WERI-Rb-1 (cell line): ENCODE measurements at regions not wholly inside any gene's neighbourhood (a gene's known extent, or its start where the extent isn't known, plus 50 kb on each side); places are given as distances from the start of the nearest gene placed in this dataset.

Experiments used
- DNase-seq: peaks from one replicate; pipeline ENCODE4 v3.0.0-alpha.2; 2020
- H3K27ac ChIP-seq: fragments of 250-450 bp; sonication (Bioruptor Pico); 2 replicates; pipeline ENCODE4 v1.5.1; 2020; ENCODE audit warnings: mild to moderate bottlenecking, moderate library complexity
- H3K27me3 ChIP-seq: fragments of 250-450 bp; sonication (Bioruptor Pico); 2 replicates; pipeline ENCODE4 v1.5.1; 2021; ENCODE audit warnings: mild to moderate bottlenecking, low read depth, moderate library complexity; ENCODE audit not compliant: insufficient read depth, severe bottlenecking
- H3K36me3 ChIP-seq: fragments of 250-450 bp; sonication (Bioruptor Pico); 2 replicates; pipeline ENCODE4 v1.5.1; 2020; ENCODE audit warnings: mild to moderate bottlenecking, moderate library complexity
- H3K4me3 ChIP-seq: 2 replicates; pipeline ENCODE4 v1.5.1; 2011; ENCODE audit warnings: low read depth, mild to moderate bottlenecking, control low read depth, low read length
- H3K9me3 ChIP-seq: fragments of 250-450 bp; sonication (Bioruptor Pico); 2 replicates; pipeline ENCODE4 v1.5.1; 2021; ENCODE audit warnings: mild to moderate bottlenecking, moderate library complexity; ENCODE audit not compliant: severe bottlenecking
- TF ChIP-seq, protein P1 (sequence below): IDR thresholded peaks from 2 replicates; pipeline ENCODE4 v1.5.1; 2011; ENCODE audit warnings: low read depth, mild to moderate bottlenecking, control low read depth, inconsistent platforms, low read length

DNA sequence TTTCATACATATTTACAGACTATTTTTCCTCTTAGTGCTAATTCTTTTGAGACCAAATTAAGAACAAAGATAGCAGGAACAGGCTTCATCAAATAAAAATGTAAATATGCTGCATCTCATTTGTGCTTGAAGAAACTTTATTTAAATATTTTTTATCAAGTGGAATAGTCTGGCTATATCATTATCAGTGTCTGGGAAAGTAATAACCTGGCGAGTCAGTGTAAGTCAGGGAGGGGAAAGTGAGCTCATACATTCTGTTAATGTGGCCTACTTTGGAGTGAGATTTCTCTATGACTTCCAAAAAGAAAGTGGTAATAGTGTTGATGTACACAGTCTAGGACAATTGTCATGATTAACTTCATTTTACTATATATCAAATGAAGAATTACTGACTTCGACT is 1045.1 kb downstream of the ADGRL2 start:
- no peaks in the 10 kb centered on the region for H3K27me3 ChIP-seq
- DNase-seq = no peak
- no peak overlapping the region for H3K4me3 ChIP-seq
- TF ChIP-seq, protein P1, sequence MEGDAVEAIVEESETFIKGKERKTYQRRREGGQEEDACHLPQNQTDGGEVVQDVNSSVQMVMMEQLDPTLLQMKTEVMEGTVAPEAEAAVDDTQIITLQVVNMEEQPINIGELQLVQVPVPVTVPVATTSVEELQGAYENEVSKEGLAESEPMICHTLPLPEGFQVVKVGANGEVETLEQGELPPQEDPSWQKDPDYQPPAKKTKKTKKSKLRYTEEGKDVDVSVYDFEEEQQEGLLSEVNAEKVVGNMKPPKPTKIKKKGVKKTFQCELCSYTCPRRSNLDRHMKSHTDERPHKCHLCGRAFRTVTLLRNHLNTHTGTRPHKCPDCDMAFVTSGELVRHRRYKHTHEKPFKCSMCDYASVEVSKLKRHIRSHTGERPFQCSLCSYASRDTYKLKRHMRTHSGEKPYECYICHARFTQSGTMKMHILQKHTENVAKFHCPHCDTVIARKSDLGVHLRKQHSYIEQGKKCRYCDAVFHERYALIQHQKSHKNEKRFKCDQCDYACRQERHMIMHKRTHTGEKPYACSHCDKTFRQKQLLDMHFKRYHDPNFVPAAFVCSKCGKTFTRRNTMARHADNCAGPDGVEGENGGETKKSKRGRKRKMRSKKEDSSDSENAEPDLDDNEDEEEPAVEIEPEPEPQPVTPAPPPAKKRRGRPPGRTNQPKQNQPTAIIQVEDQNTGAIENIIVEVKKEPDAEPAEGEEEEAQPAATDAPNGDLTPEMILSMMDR = no peak
- no peak overlapping the region for H3K27ac ChIP-seq
- no peaks in the 10 kb centered on the region for H3K9me3 ChIP-seq
- H3K36me3 ChIP-seq = no peaks in the 10 kb centered on the region

DNA sequence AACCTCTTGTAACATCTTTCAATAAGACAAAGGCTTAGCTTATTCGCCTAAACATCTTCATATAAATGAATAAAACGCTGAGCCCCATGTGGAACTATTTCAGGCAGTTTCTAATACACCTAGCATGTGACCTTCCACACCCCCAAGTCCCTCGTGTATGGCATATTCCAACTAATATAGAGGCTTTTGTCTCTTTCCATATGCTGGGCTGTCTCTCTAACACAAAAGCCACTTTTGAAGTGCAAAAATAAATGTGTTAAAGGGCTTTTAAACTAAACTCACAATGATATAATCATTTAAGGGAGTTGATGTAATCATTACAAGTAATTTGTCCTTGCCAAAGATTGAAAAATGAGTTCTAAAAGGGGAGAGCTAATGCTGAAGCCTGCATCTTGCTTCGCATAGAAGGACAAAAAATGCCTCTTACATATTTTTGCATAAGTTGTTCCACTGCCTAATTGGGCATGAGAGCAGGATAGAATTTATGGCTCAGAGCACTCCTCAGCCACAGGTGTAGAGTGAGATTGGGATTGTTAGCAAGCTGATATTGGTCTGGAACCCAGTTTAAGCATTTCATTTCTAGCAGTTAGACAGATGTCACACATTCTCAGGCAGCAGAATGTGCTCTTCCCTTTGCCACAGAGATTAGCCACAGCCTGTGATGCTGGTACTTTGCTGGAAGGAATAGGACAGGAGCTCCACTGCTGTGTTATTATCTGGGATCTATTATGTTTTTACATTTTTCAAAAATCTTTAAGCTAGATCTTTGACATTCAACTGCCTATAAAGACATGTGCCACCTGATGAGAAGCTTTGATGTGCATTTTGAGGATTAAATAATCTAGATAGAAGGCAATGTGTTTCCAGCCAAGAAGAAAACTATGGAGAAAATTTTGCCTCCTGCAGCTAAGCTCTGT is 1044.4 kb downstream of the ADGRL2 start:
- TF ChIP-seq, protein P1 = no peak
- Histone ChIP-seq H3K27ac (no peak overlapping the region), H3K4me3 (no peak overlapping the region), H3K9me3 (no peaks in the 10 kb centered on the region), H3K27me3 (no peaks in the 10 kb centered on the region), H3K36me3 (no peaks in the 10 kb centered on the region)
- no peak for DNase-seq

- Histone ChIP-seq H3K27ac (no peak overlapping the region), H3K9me3 (no peaks in the 10 kb centered on the region), H3K27me3 (no peaks in the 10 kb centered on the region), H3K36me3 (no peaks in the 10 kb centered on the region), H3K4me3 (no peak overlapping the region)
- no peak for DNase-seq
- TF ChIP-seq, protein P1 = no peak
Observed at GRCh38 chr1:82844447-82844846, 1043.7 kb downstream of the ADGRL2 start.

DNA sequence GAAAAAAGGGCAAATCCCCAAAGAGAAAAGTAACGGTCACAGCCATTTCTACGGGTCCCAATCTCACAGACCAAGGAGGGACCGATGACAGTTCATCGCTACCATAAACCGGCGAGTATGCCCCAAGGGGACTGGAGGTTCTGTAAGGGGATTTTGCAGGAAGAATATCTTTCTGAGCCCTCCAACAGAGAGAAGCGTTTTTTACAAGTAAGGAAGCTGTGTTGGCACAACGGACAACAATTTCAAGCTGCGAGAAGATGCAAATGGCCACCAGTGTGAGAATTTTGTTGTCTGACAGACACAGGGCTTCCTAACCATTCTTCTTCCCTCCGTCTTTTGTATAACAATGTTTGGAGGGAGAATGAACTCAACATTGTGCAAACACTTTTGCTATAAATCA is 1043.1 kb downstream of the ADGRL2 start:
- Histone ChIP-seq H3K36me3 (no peaks in the 10 kb centered on the region), H3K9me3 (no peaks in the 10 kb centered on the region), H3K27me3 (no peaks in the 10 kb centered on the region), H3K27ac (no peak overlapping the region), H3K4me3 (no peak overlapping the region)
- TF ChIP-seq, protein P1 = no peak
- DNase-seq = no peak

GRCh38 chr1:82840192-82840591 is 1039.5 kb downstream of the ADGRL2 start:
- H3K36me3 ChIP-seq = no peaks in the 10 kb centered on the region

More at GRCh38 chr1:82840192-82840591, 1039.5 kb downstream of the ADGRL2 start:
- H3K9me3 ChIP-seq = no peaks in the 10 kb centered on the region
- DNase-seq = no peak
- TF ChIP-seq, protein P1 = no peak
- H3K27ac ChIP-seq = no peak overlapping the region
- H3K27me3 ChIP-seq = no peaks in the 10 kb centered on the region
- H3K4me3 ChIP-seq = no peak overlapping the region
